ENCODE measurements at regions not wholly inside any gene's neighbourhood (a gene's known extent, or its start where the extent isn't known, plus 50 kb on each side); places are given as distances from the start of the nearest gene placed in this dataset.
"Not testable (repeated sequence)": the region's sequence is repeated elsewhere in the genome, so short reads cannot be mapped to it uniquely, and the experiment has no call there.

DNA sequence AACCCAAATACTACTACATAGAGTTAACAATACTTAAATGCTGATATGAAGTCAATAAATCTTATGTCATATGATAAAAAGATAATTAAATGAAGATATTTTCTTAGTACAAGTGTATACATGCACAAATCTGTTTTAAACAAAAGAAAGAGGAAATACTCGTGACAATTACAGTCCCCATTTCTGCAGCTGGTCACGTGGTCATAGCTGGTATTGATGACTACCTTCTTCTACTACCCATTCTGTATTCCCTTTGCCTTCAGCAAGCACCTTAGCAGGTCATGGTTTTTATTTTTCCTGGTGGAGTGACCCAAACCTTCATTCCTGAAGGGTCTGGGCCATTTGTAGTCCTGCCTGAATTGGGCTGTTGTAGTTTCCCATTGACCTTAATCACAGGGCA, 147.4 kb downstream of the TMEM182 start:
- H4K5ac ChIP-seq (ENCODE audit: insufficient read length, low read depth, low read length); H3K9ac ChIP-seq (replicated peaks in 1 of 4; ENCODE audit: extremely low read depth in 1 of 4, low read depth in 3 of 4, low read length in 3 of 4); H3K14ac ChIP-seq (ENCODE audit: insufficient read length); DNase-seq (ENCODE audit: low read depth in 1 of 2, low spot score in 2 of 2); H2AK5ac ChIP-seq (ENCODE audit: low read depth, low read length); H3K27ac ChIP-seq (ENCODE audit: low read depth, low read length); H2BK12ac ChIP-seq (ENCODE audit: low read depth, low read length); H2AFZ ChIP-seq (ENCODE audit: low read length); H3K56ac ChIP-seq (replicated peaks; ENCODE audit: insufficient read length, low read depth, low read length); H2BK20ac ChIP-seq (ENCODE audit: low read length); H2BK120ac ChIP-seq (replicated peaks; ENCODE audit: low read depth, low read length); H3K23me2 ChIP-seq (ENCODE audit: low read depth, low read length); H3K18ac ChIP-seq (ENCODE audit: extremely low read depth, low read length); H2BK15ac ChIP-seq (ENCODE audit: low read length); H3K4me2 ChIP-seq (ENCODE audit: insufficient read depth in 1 of 2, low read depth in 2 of 2, low read length in 2 of 2); H3K4ac ChIP-seq (replicated peaks; ENCODE audit: insufficient read length, low read depth, low read length); H3K4me3 ChIP-seq (ENCODE audit: extremely low read depth in 1 of 4, insufficient read depth in 2 of 4, low read depth in 3 of 4, low read length in 4 of 4); H3K27me3 ChIP-seq (replicated peaks in 1 of 4; ENCODE audit: control insufficient read depth in 3 of 4, extremely low read depth in 1 of 4, insufficient read depth in 3 of 4, low read length in 3 of 4); H3K79me2 ChIP-seq (ENCODE audit: control insufficient read depth in 1 of 2, insufficient read depth in 2 of 2, low read length in 2 of 2); H4K91ac ChIP-seq (replicated peaks; ENCODE audit: insufficient read length, low read length); H3K4me1 ChIP-seq (replicated peaks in 1 of 4; ENCODE audit: control insufficient read depth in 3 of 4, insufficient read depth in 4 of 4, low read length in 3 of 4); H2BK5ac ChIP-seq (ENCODE audit: low read depth, low read length); H4K8ac ChIP-seq (ENCODE audit: extremely low read depth, insufficient read depth, low read length); FAIRE-seq; H3K79me1 ChIP-seq (ENCODE audit: low read depth, low read length); H4K20me1 ChIP-seq (replicated peaks in 1 of 2; ENCODE audit: control insufficient read depth in 1 of 2, insufficient read depth in 2 of 2, low read length in 2 of 2); H3K23ac ChIP-seq (ENCODE audit: insufficient read length); H3K9me3 ChIP-seq (ENCODE audit: insufficient read depth in 2 of 2, low read depth in 1 of 2, low read length in 1 of 2); H3K36me3 ChIP-seq (ENCODE audit: control insufficient read depth in 2 of 4, insufficient read depth in 4 of 4, low read length in 3 of 4); POLR2A ChIA-PET (ENCODE audit: partially characterized antibody): not testable (repeated sequence)
- 80% methylated on average over 2 of the region's 2 CpGs; no CpG with 5 or more reads in 1 of the 2 experiments for WGBS, 2 experiments (ENCODE audit: extremely low coverage in 1 of 2, insufficient coverage in 1 of 2, insufficient read length in 1 of 2, insufficient replicate concordance in 2 of 2, low coverage in 1 of 2, low lambda C conversion rate in 2 of 2, missing lambda C conversion rate in 1 of 2)
- CTCF ChIA-PET (ENCODE audit: partially characterized antibody), result interaction anchor here (1.3 kb wide), 1 partner anchor 14 kb away, joined by 4 read pairs; no protein-coding TSS in a partner anchor
